HG03060 (cell line): ENCODE measurements at regions not wholly inside any gene's neighbourhood (a gene's known extent, or its start where the extent isn't known, plus 50 kb on each side); places are given as distances from the start of the nearest gene placed in this dataset.
"Not testable (repeated sequence)": the region's sequence is repeated elsewhere in the genome, so short reads cannot be mapped to it uniquely, and the experiment has no call there.

ENCODE experiments used
- ATAC-seq: cut with Tn5 transposase; IDR thresholded peaks from one replicate; pipeline ENCODE4 v1.9.1; 2021; ENCODE audit warnings: low read depth, moderate number of reproducible peaks; ENCODE audit not compliant: unreplicated experiment

DNA sequence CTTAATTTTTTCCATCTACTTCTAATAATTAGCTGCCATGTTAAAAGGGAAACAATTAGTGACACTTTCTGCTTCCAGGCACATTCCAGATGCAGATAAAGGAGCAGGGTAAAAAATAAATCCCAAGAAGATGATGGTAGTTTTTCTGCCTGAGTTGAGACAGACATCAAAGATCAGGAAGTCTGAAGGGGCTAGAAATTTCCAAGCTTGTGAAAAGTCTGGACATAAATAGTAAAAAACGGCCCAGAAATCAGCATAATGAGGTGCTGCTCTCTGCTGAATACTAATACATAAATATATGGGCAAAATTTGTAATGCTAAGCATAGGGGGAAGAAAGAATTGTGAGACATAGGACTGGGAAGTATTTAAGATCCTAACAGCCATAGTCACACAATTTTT is 460.0 kb upstream of the RGS18 start:
- no peak for ATAC-seq

GRCh38 chr1:191699343-191699742 is 458.9 kb upstream of the RGS18 start:
- no peak for ATAC-seq

GRCh38 chr1:191700922-191701321 is 457.3 kb upstream of the RGS18 start:
- no peak for ATAC-seq

GRCh38 chr1:191702124-191702523 is 456.1 kb upstream of the RGS18 start:
- no peak for ATAC-seq

- ATAC-seq: no peak
Measured at GRCh38 chr1:191707288-191707687, 451.0 kb upstream of the RGS18 start.

GRCh38 chr1:191709215-191709614 is 449.0 kb upstream of the RGS18 start:
- ATAC-seq: no peak

- no peak for ATAC-seq
Measured at GRCh38 chr1:191711961-191712360, 446.3 kb upstream of the RGS18 start.

GRCh38 chr1:191714845-191715244 is 443.4 kb upstream of the RGS18 start:
- no peak for ATAC-seq

GRCh38 chr1:191729742-191730141 is 428.5 kb upstream of the RGS18 start:
- no peak for ATAC-seq

DNA sequence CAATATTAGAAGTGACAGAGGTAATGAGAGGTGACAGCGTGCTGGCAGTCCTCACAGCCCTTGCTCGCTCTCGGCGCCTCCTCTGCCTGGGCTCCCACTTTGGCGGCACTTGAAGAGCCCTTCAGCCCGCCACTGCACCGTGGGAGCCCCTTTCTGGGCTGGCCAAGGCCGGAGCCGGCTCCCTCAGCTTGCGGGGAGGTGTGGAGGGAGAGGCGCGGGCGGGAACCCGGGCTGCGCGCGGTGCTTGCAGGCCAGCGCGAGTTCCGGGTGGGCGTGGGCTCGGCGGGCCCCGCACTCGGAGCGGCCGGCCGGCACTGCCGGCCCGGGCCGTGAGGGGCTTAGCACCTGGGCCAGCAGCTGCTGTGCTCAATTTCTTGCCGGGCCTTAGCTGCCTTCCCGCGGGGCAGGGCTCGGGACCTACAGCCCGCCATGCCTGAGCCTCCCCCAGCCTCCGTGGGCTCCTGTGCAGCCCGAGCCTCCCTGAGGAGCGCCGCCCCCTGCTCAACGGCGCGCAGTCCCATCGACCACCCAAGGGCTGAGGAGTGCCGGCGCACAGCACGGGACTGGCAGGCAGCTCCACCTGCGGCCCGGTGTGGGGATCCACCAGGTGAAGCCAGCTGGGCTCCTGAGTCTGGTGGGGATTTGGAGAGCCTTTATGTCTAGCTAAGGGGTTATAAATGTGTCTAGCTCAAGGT is 426.5 kb upstream of the RGS18 start:
- not testable (repeated sequence) for ATAC-seq

GRCh38 chr1:191734321-191734720 is 423.9 kb upstream of the RGS18 start:
- ATAC-seq: no peak

DNA sequence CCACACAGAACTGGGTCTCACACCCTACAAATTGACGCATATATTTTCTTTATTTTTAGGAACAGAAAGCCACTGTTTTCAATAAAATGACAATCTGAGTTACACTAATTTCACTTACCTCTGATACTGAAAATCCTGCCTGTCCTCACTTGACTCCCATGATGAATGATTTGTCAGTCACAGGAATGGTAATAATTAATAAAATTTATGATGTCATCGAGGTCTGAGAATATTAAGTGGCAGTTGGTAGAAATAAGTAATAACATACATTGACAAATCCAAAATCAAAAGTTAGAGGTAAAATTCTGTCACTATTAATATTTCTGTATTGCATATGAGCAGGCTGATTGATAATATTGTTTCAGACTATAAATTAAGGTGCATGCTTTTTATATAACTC is 418.7 kb upstream of the RGS18 start:
- no peak for ATAC-seq

- ATAC-seq: no peak
Measured at GRCh38 chr1:191752342-191752741, 405.9 kb upstream of the RGS18 start.

DNA sequence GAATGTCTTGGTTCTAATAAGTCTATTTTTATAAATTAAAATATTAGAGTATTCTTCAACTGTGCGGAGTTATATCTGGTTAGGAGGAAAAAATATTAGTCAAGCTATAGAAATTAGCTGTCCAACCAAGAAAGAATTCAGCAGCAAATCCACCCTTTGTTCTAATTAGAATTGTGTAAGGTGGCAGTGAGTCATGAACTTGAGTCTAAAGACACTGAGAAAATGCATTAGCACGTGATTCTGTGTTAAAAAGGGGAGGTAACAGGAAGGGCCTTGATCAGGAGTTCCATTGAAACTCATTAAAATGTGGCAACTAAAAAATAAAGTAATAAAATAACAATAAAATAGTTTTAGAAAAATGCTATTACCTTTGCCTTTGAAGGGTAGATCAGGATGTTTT is 398.2 kb upstream of the RGS18 start:
- no peak for ATAC-seq

GRCh38 chr1:191788551-191788950 is 369.7 kb upstream of the RGS18 start:
- ATAC-seq: no peak

DNA sequence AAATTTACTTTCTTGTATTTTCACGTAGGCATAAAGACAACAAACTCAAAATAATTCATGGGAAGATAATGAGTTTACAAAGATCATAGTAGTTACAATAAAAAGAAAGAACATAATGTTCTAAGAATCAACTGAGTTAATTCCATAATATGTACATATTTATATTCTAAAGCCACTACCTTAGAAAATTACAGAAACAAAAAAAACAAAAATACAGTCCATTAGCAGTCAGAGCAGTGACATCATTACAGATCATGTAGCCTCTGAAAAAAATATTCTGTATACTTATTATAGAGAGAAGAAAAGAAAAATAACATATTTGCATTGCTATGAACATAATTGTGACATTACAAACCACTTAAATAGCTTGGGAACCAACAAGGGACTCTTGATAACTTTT is 360.1 kb upstream of the RGS18 start:
- no peak for ATAC-seq

DNA sequence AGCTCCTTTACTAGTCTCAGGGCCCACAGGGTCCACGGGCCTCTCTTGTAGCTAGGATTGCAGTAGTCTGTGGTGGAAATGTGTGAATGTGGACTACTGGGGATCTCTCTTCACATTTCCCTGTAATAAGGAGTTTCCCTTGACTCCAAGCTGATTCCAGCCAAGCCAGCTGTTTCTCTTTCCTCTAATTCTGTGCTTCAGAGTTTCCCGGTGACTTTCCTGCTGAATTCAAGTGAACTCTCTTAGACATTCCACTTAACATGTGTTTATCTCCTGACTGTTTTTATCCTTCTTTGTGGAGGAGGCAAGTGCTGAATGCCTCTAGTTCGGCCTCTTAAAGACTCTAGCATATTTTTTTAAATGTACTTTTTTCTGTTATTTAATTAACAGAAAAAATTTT is 354.0 kb upstream of the RGS18 start:
- ATAC-seq: no peak

- not testable (repeated sequence) for ATAC-seq
Measured at GRCh38 chr1:191813593-191813992, 344.7 kb upstream of the RGS18 start.

- ATAC-seq: no peak
Measured at GRCh38 chr1:191818198-191818597, 340.1 kb upstream of the RGS18 start.

- no peak for ATAC-seq
Measured at GRCh38 chr1:191831572-191831971, 326.7 kb upstream of the RGS18 start.

DNA sequence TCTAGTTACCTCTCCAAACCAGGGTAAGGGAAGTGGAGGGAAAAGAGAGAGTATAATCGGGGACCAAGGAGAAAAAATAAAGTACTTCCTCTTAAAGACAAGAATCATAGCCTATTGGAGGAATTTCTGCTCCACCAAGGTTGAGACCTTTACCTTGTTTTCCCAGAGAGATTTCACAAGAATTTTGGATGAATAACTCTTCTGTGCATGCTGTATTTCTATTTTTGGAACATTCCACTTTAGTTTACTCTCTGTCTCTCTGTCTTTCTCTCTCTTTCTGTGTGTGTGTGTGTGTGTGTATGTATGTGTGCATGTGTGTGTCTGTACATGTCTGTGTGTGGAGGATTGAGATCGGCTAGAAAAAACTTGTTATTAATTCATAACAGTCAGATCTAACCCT is 318.4 kb upstream of the RGS18 start:
- ATAC-seq: no peak

DNA sequence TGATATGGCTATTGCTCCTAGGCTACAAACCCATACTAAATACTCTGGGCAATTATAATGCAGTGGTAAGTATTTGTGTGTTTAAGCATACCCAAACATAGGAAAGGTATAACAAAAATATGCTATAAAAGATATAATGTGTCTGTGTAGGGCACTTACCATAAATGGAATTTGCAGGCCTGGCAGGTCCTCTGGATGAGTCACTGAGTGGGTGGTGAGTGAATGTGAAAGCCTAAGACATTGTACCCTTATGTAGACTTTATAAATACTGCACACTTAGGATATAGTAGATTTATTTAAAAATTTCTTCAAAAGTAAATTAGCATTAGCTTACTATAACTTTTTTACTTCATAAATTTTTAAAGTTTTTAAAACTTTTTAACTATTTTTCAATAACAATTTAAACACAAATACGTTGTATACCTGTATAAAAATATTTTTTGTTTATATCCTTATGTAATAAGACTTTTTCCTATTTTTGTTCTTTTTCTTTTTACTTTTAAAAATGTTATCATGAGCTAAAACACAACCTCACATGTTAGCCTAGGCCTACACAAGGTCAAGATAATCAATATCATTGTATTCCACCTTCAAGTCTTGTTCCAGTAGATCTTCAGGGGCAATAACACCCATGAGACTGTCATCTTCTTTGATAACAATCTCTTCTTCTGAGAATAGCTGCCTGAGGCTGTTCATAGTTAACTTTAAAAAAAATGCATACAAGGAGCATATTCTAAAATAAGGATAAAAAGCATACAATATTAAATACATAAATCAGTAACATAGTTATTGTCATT is 306.3 kb upstream of the RGS18 start:
- no peak for ATAC-seq
